Breast epithelium (tissue), 3 donors: ENCODE measurements at regions not wholly inside any gene's neighbourhood (a gene's known extent, or its start where the extent isn't known, plus 50 kb on each side); places are given as distances from the start of the nearest gene placed in this dataset.

Experiments used
- POLR2A ChIP-seq: fragments of 450-650 bp; IDR thresholded peaks from one replicate; pipeline ENCODE4 v1.6.1; 2016; ENCODE audit warnings: antibody characterized with exemption, mild to moderate bottlenecking, moderate library complexity
- POLR2AphosphoS5 ChIP-seq, 3 donors: sonication (generic); formaldehyde crosslinking; IDR thresholded peaks; one replicate each; pipeline ENCODE4 v1.6.1; 2017; ENCODE audit warnings: antibody characterized with exemption in 3 of 3
- TF ChIP-seq, protein P1 (sequence below), 3 donors: fragments of 450-650 bp; IDR thresholded peaks; one replicate each; pipeline ENCODE4 v1.5.1; 2016 to 2017; ENCODE audit warnings: antibody characterized with exemption in 3 of 3, mild to moderate bottlenecking in 3 of 3, moderate library complexity in 3 of 3

- TF ChIP-seq POLR2AphosphoS5 (IDR thresholded peaks at IDR 0.05) = no peak
- no peak for TF ChIP-seq POLR2A
- TF ChIP-seq, protein P1, sequence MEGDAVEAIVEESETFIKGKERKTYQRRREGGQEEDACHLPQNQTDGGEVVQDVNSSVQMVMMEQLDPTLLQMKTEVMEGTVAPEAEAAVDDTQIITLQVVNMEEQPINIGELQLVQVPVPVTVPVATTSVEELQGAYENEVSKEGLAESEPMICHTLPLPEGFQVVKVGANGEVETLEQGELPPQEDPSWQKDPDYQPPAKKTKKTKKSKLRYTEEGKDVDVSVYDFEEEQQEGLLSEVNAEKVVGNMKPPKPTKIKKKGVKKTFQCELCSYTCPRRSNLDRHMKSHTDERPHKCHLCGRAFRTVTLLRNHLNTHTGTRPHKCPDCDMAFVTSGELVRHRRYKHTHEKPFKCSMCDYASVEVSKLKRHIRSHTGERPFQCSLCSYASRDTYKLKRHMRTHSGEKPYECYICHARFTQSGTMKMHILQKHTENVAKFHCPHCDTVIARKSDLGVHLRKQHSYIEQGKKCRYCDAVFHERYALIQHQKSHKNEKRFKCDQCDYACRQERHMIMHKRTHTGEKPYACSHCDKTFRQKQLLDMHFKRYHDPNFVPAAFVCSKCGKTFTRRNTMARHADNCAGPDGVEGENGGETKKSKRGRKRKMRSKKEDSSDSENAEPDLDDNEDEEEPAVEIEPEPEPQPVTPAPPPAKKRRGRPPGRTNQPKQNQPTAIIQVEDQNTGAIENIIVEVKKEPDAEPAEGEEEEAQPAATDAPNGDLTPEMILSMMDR (IDR thresholded peaks at IDR 0.05) = no peak
Observed at GRCh38 chr12:105804591-105805265, 334.0 kb downstream of the NUAK1 start.
